ENCODE measurements at regions not wholly inside any gene's neighbourhood (a gene's known extent, or its start where the extent isn't known, plus 50 kb on each side); places are given as distances from the start of the nearest gene placed in this dataset.

- no peak for DNase-seq
Observed at GRCh38 chr9:108489567-108489966, 366.2 kb downstream of the ACTL7B start.

DNA sequence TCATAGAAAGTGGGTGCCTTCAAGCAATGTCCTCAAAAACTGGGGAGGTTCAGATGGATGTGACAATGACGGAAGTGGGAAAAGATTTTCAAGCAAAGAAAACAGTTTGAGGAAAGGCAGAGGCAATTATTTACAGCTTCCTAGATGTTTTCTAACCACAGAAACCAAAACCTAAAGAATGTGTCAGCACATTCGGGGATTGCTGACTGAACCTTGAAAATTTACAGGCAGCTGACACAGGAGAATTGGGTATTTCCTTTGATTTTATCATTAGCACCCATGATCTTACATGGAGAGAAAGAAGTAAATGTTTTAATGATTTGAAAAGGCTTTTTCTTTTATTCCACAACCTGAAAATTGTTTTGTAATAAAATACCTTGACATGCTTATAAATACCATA lies 369.0 kb downstream of the ACTL7B start:
- no peak for DNase-seq

DNA sequence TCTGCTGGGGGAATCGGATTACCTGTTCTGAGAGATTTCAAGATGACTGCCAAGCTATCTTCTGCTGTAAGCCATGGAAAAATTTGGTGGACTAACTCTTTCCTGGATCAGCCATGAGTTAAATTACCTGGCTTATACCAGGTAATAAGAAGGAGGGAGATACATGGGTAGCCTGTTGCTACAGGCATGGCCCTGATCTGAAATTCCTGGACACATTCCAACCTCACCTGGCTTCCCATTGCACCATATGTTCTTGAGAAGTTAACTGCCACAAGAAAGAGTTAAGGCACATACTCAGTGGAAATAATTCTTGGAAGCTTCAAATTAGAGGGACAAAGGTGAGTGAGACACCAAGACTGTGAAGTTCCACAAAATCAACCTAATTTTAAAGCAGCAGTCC lies 371.3 kb downstream of the ACTL7B start:
- DNase-seq = no peak

DNA sequence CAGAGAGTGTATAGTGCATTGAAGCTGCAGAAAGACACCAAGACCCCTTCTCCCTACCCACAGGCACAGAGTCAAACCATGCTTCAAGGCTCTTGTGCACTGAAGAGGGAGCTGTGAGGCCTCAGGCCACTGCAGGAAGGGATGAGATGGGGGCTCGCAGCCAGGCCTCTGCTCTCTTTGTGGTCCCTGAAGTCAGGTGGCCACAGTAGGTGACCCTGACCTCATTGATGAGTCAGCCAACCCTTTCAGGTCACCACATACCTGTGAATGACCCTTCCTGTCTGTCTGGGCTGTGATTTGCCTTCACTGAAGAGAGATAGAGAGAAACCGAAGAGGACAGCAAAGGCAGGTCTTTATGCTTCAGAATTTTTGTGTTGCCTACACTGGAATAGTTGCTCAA lies 372.1 kb downstream of the ACTL7B start:
- DNase-seq = no peak

- no peak for DNase-seq
Observed at GRCh38 chr9:108479989-108480652, 375.7 kb downstream of the ACTL7B start.

DNA sequence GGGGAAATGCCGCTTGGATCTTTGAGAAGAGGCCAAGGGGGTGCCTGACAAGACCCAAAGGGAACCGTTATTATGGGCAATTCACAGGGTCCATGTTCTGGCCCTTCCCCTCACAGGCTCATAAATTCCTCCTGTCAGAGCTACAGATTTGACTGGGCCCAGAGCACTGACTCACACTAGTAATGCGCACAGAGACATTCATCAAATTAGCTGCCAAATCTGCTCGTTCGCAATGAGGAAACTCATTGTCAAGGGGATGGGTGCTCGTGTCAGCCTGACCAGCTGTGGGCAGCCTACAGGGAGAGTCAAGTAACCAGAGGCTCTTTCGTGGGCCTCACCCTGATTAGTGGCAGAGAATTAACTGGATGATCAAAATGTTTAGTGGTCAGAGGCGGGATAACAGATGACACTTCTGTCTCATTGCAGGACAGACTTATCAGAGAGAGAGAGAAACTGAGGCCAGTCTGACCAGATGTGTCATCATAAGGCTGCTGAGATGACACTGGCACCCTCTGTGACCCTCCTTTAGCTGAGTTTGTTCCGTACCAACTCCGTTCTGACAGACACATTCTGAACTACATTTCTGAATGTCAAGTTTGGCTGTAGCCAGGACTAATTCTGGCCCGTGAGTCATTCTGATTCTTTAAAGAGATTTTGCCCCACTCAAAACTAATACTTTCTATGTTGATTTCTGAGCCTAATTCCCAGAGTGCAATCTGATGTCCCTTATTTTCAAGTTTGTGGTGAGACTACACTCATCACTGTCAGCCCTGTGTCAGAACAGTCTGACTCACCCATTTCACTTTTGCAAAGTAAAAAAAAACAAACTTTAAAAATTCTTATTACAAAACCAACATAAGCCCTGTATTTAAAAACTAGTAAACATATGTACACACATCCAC lies 377.1 kb downstream of the ACTL7B start:
- no peak for DNase-seq

DNA sequence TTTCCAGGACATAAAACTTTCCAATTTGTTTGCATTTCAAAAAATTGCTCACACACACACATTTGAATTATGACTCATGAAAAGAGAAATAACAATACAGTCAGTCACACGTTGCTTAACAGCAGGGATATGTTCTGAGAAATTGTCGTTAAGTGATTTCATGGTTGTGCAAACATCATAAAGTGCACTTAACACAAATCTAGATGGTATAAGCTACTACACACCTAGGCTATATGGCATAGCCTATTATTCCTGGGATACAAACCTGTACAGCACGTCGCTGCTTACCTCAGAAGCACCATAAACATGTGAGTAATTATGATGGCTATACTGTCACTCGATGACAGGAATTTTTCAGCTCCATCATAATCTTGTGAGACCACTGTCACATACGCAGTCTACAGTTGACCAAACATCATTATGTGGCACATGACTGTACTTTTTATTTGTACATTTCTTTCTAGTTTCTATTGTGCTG lies 378.2 kb downstream of the ACTL7B start:
- DNase-seq = no peak

GRCh38 chr9:108476574-108476973 lies 379.2 kb downstream of the ACTL7B start:
- DNase-seq = no peak

DNA sequence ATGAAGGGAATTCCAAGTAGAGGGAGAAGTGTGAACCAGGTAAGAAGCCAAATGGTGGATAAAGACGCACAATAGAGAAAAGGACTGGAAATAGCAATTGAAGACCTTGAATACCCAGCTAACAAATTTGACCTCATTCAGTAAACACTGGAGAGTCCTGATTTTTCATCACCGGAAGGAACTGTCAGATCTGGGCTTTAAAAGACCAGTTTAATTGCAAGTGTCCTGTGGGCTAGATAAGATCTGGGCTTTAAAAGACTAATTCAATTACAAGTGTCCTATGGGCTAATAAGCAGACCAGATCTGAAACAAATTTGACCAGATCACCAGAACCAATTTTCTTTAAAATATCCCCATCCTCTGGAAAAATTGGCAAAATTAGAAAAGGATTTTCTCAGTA lies 380.0 kb downstream of the ACTL7B start:
- no peak for DNase-seq

DNA sequence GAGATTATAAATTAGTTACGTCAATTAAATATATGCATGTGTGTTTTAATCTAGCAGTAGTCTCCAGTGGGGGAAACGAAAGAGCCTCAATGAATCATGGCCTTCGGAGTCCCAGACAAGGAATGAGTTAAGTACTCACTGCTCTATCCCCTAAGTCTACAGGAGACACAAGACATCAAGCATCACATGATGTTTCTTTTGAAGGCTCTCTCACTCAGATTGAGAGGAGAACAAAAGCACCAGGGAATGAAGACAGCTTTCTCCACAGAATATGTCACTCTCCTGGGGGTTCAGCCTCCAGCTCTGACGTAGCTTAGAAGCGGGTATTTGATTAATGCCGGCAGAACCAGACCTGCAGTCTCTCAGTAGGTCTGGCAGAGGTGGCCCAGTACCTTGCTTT lies 381.4 kb downstream of the ACTL7B start:
- DNase-seq = peak; percentile 10

DNA sequence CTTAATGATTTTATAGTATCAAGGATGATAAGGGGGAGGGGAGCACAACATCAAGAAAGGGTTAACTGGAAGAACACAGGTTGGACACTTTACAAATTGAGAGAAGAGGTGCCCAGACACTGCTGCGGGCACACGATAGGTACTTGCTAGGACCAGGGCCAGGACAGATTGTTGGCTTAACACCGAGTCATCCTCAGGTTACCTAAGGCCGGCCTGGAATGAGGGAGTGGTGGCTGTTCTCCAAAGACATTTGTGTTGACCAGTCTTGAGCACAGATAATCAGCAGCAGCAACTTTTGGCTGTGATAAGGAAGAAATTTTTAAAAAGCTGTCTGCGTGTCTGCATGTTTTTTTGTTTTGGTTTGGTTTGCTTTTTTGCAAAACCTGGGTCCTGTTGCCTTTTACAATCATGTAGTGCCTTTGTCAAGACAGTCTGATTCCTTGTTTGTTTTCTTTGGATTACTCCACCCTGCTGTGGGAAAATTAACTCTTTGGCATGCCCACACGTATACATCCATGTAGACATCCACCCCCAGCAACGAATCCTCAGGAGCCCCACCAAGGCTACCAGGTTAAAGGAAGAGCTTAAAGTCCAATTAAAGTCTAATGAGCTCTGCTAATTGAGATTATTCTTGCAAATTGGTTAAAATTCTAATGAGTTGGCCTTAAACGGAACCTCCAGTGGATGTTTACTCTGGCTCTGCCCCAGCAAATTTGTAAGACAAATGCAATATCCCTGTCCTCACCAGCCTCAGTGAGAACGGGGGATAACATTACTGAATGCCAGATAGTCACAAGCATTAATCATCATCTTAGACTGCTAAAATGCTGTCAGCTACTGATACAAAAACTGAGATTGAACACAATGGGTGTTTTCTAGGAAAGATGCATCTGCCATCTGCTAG lies 382.3 kb downstream of the ACTL7B start:
- DNase-seq = peak; percentile 21

DNA sequence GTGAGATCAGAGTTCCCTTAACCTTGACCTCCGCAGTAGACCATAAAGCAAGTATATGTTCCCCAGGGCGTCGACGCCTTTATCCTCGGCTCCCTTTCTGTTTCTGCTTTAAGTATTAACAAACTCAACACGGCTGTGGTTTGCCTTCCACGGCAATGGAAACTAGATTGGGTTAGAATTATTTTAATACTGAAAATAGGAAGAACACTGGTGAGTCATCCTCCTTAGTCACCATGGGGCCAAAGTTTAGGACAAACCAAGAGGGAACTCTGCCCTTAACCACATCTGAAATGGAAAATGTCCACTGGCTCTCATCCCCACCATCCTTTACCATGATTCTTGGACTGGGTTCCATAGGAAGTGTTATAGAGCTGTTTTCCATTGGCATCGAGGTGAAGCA lies 386.1 kb downstream of the ACTL7B start:
- DNase-seq = no peak

DNA sequence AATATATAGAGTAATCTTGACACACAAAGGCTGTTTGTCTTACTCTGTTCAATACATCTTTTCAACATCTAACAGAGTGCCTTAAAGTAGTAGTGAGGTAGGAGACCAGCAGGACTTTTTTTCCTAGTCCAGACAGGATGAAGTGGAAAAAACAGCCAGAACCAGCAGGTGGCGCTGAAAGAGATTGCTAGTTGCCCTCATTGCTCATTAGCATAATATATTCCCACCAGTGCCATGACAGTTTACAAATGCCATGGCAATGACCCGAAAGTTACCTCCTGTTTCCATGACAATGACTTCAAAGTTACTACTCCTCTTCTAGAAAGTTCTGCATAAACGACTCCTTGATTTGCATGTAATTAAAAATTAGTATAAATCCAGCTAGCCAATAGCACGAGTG lies 387.4 kb downstream of the ACTL7B start:
- DNase-seq = no peak

DNA sequence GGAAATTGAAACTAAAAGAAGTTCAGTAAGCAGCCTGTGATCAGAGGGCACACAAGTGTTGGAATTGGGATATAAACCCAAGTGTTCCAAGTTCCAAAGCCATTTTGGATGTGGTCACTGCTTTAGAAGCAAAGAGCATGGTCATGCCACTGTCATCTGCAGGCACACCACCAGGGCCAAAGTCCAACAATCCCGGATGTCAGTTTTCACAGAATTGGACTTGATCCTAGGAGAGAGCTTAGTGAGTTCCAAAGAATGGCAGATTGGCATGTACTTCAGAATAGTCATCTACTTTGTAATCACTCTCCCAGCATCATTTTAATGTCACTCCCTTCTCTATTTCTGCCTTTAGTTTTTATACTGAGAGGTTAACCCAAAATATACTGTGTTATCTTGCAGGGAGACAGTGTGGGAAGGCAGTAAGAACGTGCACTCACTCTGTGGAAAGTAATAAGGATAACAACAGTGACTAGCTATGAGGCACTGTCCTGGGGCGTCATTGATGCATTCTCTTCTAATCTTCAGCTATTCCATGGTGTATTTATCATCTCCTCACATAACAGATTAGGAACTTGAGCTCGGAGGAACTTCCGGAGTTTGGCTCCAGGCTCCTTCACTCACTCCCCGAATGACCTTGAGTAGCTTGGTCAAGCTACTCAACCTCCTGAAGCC lies 388.0 kb downstream of the ACTL7B start:
- DNase-seq = no peak

DNA sequence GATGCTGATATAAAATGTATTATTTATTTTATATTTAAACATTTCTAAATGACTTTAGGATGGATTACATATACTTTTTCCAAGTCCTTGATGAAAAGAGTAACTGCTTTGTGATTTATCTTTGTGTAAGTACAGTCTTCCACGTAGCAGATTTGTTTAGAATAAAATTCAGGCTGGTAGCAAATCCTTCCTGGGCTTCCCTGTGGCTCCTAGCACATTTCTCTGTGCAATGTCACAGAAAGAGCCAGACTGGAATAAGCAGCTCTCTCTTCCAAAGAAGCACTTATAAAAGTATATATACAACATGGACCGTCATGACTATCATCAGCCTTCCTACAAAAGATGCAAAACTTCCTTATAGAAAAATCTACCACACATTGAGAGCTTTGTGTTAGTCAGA lies 388.6 kb downstream of the ACTL7B start:
- DNase-seq = no peak

DNA sequence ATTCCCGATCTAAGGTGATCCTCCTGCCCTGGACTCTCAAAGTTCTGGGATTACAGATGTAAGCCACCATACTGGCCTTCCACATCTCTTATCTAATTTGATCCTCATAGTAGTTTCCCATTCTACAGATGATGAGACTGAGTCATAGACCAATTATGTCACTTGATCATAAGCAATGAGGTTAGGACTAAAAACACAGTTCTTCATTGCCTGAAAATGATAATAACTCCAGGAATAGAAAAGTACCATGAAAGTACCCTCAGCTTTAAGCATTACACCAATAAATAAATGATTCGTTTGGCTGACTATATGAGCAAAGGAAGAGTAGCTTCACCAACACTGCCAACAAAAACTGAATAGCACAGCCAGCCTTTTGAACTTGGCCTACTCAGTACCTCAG lies 389.5 kb downstream of the ACTL7B start:
- DNase-seq = no peak

GRCh38 chr9:108463932-108464606 lies 391.7 kb downstream of the ACTL7B start:
- no peak for DNase-seq

DNA sequence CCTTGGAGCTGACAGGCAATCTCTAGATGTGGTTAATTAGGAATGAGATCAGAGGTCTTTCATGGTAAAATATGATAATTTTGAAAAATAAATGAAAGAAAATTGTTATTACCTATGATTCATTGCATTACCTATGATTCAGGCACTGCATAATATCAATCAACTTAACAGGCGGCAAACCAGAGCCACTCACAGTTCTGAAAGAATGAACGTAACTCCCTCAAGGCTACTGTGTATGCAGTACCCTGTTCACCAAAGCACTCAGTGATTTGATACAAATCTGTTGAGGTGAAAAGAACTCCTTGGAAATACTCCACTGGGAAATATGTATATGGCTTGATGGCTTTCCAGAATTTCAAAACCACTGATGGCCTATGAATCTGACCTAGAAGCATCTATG lies 398.9 kb downstream of the ACTL7B start:
- DNase-seq = no peak

DNA sequence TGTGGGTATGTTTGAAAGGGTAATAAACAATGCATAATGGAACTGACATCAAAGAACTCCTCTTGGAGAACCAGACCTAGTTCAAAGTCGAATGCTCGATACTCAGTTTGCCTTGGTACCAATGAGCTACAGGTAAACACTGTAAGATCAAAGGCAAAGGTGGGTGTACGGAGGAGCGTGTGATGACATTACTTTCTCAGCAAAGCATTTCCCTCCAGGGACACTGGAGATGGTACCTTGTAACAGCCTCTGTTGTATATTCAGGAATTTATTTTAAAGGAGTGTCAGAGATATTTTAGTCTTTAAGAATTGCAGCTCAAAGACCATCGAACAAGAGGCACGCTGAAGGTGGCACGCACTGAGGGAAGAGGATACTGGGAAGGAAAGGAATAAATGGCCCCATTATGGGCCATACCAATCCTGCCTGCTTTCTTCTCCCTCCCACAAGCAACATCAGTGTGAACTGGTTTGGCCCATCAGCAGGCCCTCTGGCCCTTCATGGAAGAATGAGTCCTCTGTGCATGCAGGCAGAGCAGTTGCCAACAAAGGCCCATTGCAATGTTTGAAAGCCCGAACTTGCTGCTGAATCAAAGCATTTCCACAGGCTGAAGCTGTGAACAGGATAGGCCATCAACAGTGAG lies 410.2 kb downstream of the ACTL7B start:
- DNase-seq = no peak

GRCh38 chr9:108444400-108445358 lies 411.1 kb downstream of the ACTL7B start:
- no peak for DNase-seq
